ENCODE measurements at regions not wholly inside any gene's neighbourhood (a gene's known extent, or its start where the extent isn't known, plus 50 kb on each side); places are given as distances from the start of the nearest gene placed in this dataset.

- TF ChIP-seq EZH2 (IDR thresholded peaks at IDR 0.05; ENCODE audit: borderline replicate concordance, low read depth, low read length, poor library complexity, severe bottlenecking), result no peak
- TF ChIP-seq, protein P1, sequence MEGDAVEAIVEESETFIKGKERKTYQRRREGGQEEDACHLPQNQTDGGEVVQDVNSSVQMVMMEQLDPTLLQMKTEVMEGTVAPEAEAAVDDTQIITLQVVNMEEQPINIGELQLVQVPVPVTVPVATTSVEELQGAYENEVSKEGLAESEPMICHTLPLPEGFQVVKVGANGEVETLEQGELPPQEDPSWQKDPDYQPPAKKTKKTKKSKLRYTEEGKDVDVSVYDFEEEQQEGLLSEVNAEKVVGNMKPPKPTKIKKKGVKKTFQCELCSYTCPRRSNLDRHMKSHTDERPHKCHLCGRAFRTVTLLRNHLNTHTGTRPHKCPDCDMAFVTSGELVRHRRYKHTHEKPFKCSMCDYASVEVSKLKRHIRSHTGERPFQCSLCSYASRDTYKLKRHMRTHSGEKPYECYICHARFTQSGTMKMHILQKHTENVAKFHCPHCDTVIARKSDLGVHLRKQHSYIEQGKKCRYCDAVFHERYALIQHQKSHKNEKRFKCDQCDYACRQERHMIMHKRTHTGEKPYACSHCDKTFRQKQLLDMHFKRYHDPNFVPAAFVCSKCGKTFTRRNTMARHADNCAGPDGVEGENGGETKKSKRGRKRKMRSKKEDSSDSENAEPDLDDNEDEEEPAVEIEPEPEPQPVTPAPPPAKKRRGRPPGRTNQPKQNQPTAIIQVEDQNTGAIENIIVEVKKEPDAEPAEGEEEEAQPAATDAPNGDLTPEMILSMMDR (conservative IDR thresholded peaks at IDR 0.05; ENCODE audit: low read depth, low read length), result no peak
Measured at GRCh38 chr4:130486841-130487240, 1390.9 kb downstream of the C4orf33 start.

Measured in A673 (cell line).